HUES48 (cell line): ENCODE measurements at regions not wholly inside any gene's neighbourhood (a gene's known extent, or its start where the extent isn't known, plus 50 kb on each side); places are given as distances from the start of the nearest gene placed in this dataset.

Experiments
- H3K27ac ChIP-seq: one replicate; pipeline ENCODE4 v1.7.0; 2013; ENCODE audit warnings: low read depth, low read length, inconsistent platforms
- H3K27me3 ChIP-seq: 2 replicates; pipeline ENCODE4 v1.6.1; 2013; ENCODE audit warnings: mild to moderate bottlenecking, low read length; ENCODE audit not compliant: control insufficient read depth, insufficient read depth
- H3K36me3 ChIP-seq: 2 replicates; pipeline ENCODE4 v1.6.1; 2013; ENCODE audit warnings: low read length; ENCODE audit not compliant: control insufficient read depth, insufficient read depth
- H3K4me1 ChIP-seq: 2 replicates; pipeline ENCODE4 v1.6.1; 2013; ENCODE audit warnings: mild to moderate bottlenecking, low read length; ENCODE audit not compliant: control insufficient read depth, insufficient read depth
- H3K4me3 ChIP-seq: 2 replicates; pipeline ENCODE4 v1.5.1; 2013; ENCODE audit warnings: mild to moderate bottlenecking, low read depth, low read length
- H3K9ac ChIP-seq: 2 replicates; pipeline ENCODE4 v1.6.1; 2013; ENCODE audit warnings: mild to moderate bottlenecking, low read depth, low read length, moderate library complexity
- H3K9me3 ChIP-seq: 2 replicates; pipeline ENCODE4 v1.6.1; 2013; ENCODE audit warnings: low read length; ENCODE audit not compliant: control insufficient read depth, insufficient read depth

DNA sequence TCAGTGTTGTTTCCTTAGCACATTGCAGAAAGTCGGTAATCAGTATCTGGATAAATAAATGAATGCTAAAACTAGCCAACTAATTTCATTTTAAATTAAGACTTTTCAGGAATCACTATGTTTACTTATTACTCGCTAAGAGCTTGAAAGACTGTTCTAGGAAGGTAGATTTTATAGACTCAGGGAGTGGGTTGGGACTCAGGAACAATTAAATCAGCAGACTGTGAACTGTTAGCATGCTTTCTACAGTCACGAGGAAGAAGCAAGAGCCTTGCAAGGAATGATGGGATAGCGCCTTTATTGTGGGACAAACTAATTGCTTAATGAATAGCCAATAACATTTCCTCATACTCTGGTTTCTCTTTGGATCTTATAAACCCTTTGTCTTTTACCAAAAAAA, 183.2 kb upstream of the AADAT start:
- no peaks in the 10 kb centered on the region for H3K4me1 ChIP-seq

DNA sequence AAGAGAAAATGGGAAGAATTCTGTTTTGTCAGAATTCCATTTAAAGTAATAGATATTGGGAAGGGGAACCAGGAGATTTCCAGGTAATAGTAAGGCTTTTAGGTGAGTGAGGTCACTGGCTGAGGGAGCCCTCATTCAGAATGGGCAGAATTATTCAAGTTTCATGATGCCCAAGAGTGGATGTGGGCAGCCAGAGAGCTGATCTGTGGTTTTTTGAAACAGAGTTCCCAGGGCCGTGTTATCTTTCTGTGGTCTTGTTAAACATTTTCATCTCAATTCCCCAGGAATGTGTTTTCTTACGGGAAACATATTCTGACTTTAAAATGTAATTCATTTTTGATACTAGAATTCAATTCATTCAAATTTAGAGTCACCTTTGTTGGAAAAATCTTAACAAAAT, 182.0 kb upstream of the AADAT start:
- Histone ChIP-seq H3K4me1 (no peaks in the 10 kb centered on the region), H3K4me3 (no peak overlapping the region), H3K27me3 (no peaks in the 10 kb centered on the region), H3K27ac (no peak overlapping the region), H3K9me3 (peaks cover 9% of the 10 kb centered on the region; the same call in 1 of the 2 replicates), H3K9ac (no peak overlapping the region), H3K36me3 (no peaks in the 10 kb centered on the region)

More for the DNA sequence above, 183.2 kb upstream of the AADAT start:
- Histone ChIP-seq H3K27me3 (no peaks in the 10 kb centered on the region), H3K4me3 (no peak overlapping the region), H3K36me3 (no peaks in the 10 kb centered on the region), H3K9me3 (peaks cover 9% of the 10 kb centered on the region; the same call in 1 of the 2 replicates), H3K27ac (no peak overlapping the region), H3K9ac (no peak overlapping the region)

DNA sequence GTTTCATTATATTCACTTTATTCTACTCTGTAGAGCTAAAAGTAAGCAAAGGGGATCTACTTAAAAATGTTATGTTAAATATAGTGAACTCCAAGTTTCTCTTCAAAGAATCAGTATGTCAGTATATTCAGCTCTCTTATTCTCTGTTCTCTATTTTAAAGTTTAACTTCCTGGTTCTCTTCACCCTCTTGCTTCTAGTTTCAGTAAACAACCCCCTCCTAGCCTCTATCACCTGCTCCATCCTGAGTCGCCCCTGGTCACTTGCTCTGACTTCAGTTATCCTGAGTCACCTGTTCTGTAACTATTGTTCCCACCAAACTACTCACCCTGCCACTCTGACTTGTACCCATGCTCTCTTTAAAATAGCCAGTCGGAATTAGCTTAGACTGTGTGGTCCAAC, 180.9 kb upstream of the AADAT start:
- H3K36me3 ChIP-seq, result no peaks in the 10 kb centered on the region
- H3K4me3 ChIP-seq, result no peak overlapping the region
- no peak overlapping the region for H3K27ac ChIP-seq

DNA sequence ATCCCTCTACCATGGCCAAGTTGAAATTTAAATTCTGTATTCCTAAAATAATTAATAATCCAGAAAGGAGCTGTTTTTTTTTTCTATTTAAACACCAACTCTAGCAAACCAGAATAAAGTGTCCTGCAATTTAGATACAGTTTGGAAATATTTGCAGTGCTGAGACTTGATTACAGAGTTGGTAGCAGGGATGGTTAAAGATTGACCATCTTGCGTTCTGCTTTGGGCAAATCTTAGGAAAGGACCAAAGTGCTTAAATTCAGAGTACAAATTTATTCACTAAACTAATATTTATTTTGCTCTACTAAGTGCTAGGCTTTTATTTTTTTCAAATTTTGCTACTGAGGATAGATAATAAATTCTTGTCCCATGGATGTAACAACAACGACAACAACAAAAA, 180.2 kb upstream of the AADAT start:
- Histone ChIP-seq H3K9me3 (peaks cover 9% of the 10 kb centered on the region; the same call in 1 of the 2 replicates), H3K27me3 (no peaks in the 10 kb centered on the region)

More for the DNA sequence above, 180.9 kb upstream of the AADAT start:
- Histone ChIP-seq H3K4me1 (no peaks in the 10 kb centered on the region), H3K9ac (no peak overlapping the region), H3K9me3 (peaks cover 9% of the 10 kb centered on the region; the same call in 1 of the 2 replicates), H3K27me3 (no peaks in the 10 kb centered on the region)

DNA sequence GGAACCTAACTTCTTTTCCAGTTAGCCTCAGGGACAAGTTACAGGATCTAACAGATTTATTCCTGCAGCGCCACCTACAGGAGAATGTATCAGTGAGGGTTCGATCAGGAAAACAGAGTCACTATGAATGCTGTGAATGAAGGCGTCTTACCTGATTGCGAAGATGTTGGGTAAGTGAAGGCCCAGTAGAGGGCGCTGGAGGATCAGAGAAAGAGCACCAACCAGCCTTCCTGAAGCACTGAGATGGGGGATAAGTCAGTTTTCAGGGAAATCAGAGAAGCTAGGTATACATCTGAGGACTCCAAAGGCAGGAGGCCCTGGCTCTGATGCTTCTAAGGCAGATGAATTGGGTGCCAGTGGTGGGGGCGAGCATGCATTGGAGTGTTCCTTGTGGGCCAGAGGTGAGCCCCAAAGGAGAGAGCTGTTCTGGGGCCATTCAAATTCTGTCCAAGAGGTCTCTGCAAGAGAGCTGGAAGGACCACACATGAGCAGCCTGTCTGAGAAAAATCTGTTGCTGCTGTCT, 169.9 kb upstream of the AADAT start:
- H3K27ac ChIP-seq, result no peak overlapping the region
- H3K9ac ChIP-seq, result no peak overlapping the region
- no peak overlapping the region for H3K4me3 ChIP-seq
- H3K4me1 ChIP-seq, result peaks cover 9% of the 10 kb centered on the region
- H3K9me3 ChIP-seq, result no peaks in the 10 kb centered on the region
- no peaks in the 10 kb centered on the region for H3K27me3 ChIP-seq
- H3K36me3 ChIP-seq, result no peaks in the 10 kb centered on the region

More for the DNA sequence above, 180.2 kb upstream of the AADAT start:
- Histone ChIP-seq H3K27ac (no peak overlapping the region), H3K4me3 (no peak overlapping the region), H3K4me1 (no peaks in the 10 kb centered on the region), H3K9ac (no peak overlapping the region), H3K36me3 (no peaks in the 10 kb centered on the region)

DNA sequence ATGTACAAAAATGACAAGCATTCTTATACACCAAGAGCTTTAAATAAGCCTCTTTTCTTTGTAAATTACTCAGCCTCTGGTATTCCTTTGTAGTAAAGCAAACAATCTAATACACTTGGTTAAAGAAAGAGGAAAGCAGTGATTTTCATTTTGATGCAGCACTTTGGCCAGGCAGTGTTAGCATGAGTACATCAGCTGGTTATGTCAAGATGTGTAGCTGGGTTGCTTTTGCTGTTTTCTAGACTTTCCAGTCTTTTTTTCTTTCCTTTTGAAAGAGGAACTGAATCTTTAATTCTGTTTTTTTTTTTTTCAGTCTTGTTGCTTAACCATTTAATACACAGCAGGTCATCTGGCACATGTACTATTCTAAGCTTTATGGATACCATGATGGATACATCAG, 167.1 kb upstream of the AADAT start:
- Histone ChIP-seq H3K27ac (no peak overlapping the region), H3K4me3 (no peak overlapping the region), H3K27me3 (no peaks in the 10 kb centered on the region), H3K9ac (no peak overlapping the region), H3K36me3 (no peaks in the 10 kb centered on the region), H3K4me1 (peaks cover 9% of the 10 kb centered on the region), H3K9me3 (no peaks in the 10 kb centered on the region)

DNA sequence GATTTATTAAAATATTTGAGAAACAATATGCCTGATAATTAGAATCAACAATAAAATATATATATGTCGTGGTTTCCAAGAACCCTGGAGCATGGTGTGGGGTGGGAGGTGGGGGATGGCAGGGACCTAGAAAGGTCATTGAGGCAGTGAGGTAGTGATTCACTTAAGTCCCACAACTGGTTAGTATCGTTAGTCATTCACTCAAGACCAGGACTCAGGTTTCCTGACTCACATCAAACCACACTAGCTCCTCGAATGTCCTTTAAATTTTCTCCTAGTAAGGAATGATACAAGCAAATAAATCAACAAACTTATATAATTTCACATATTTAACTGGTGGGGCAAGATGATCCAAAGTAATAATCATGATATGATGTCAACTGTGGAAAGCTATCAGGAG, 158.8 kb upstream of the AADAT start:
- no peak overlapping the region for H3K27ac ChIP-seq

DNA sequence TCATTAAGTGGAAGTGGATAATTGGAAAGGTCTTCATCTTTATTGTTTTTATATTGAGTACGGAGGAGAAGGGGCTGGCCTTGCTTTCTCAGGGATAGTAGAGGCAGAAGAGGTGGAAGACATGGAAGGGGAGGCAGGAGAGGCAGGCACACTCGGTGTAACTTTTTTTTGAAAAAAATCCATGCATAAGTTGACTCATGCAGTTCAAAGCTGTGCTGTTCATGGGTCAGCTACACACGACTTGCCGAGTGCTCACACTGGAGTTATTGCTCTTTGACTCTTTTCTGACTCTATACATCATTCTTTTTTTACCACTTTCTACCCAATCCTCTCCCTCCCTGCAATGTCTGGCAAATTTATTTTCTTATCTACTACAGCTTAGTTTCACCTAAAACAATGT, 158.3 kb upstream of the AADAT start:
- no peak overlapping the region for H3K27ac ChIP-seq
- H3K4me1 ChIP-seq, result peaks cover 11% of the 10 kb centered on the region
- H3K9ac ChIP-seq, result no peak overlapping the region
- H3K36me3 ChIP-seq, result no peaks in the 10 kb centered on the region
- no peak overlapping the region for H3K4me3 ChIP-seq
- no peaks in the 10 kb centered on the region for H3K9me3 ChIP-seq
- no peaks in the 10 kb centered on the region for H3K27me3 ChIP-seq

More for the DNA sequence above, 158.8 kb upstream of the AADAT start:
- Histone ChIP-seq H3K9me3 (no peaks in the 10 kb centered on the region), H3K27me3 (no peaks in the 10 kb centered on the region), H3K36me3 (no peaks in the 10 kb centered on the region), H3K4me1 (peaks cover 6% of the 10 kb centered on the region), H3K9ac (no peak overlapping the region), H3K4me3 (no peak overlapping the region)

DNA sequence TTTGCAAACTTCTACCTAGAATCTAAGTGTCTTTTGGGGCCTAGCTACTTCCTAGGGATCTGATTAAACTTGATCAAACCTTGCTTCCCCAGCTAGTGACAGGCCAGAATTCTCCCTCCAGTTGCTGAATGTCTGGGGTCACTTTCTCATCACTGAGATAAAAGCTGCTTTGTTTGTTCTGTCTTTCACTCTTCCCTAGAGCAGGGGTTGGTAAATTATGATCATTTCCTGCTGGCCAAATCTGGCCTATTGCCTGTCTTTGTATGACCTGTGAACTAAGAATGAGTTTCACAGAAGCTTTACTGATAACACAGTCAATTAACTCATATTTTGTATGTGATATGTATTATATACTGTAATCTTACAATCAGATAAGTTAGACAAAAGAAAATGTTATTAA, 157.8 kb upstream of the AADAT start:
- Histone ChIP-seq H3K36me3 (no peaks in the 10 kb centered on the region), H3K9me3 (no peaks in the 10 kb centered on the region), H3K4me1 (peaks cover 11% of the 10 kb centered on the region), H3K27ac (no peak overlapping the region), H3K27me3 (no peaks in the 10 kb centered on the region), H3K4me3 (no peak overlapping the region), H3K9ac (no peak overlapping the region)

DNA sequence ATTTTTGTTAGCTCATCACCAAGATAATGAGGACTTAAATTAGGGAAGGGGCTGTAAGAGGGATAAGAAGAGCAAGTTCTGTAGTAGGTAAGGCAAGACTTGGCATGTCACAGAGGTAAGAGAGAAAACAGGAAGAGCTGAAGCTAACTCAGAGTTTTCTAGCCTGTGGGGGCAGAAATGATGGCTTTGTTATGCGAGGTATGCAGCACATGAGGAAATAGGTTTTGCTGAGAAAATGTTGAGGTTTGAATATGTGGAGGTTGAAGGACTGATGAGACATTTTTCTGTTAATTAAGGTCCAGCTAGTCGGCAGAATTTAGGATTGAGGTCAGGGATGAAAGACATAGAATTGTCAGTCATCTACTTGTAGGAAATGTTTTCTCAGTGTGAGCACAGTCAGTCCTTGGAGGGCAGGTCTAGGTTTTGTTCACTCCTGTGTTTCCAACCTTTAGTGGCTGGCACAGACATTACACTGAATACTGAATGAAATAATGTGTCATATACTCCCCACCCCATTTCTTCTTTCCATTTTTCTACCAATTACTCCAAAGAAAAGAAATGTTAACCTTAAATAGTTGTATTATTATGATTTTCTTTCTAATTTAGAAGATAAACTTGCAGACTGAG, 154.0 kb upstream of the AADAT start:
- Histone ChIP-seq H3K27ac (no peak overlapping the region), H3K9ac (no peak overlapping the region), H3K4me3 (no peak overlapping the region), H3K4me1 (peaks cover 11% of the 10 kb centered on the region), H3K36me3 (no peaks in the 10 kb centered on the region), H3K9me3 (no peaks in the 10 kb centered on the region), H3K27me3 (no peaks in the 10 kb centered on the region)

DNA sequence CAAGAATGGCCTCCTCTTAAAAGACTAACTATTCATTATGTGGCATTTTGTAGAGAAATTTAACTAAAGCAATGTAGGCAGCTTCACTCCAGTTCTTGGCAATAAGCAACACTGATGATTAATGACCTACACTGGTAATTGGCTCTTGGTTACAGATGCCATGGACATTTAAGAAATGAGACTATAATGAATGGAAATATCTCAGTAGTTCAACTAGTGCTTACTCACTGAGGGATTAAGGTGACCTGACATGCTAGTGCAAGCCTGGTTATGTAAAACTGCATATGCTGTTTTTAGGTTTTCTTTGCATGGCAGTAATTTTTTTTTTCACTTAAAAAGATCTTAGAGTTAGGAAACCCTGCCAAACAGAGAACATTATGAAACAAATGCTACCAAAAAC, 152.7 kb upstream of the AADAT start:
- peaks cover 11% of the 10 kb centered on the region for H3K4me1 ChIP-seq
- no peaks in the 10 kb centered on the region for H3K36me3 ChIP-seq
- H3K4me3 ChIP-seq, result no peak overlapping the region
- no peak overlapping the region for H3K27ac ChIP-seq
- no peaks in the 10 kb centered on the region for H3K9me3 ChIP-seq
- H3K9ac ChIP-seq, result no peak overlapping the region
- no peaks in the 10 kb centered on the region for H3K27me3 ChIP-seq
